22Rv1 (cell line): ENCODE measurements at regions not wholly inside any gene's neighbourhood (a gene's known extent, or its start where the extent isn't known, plus 50 kb on each side); places are given as distances from the start of the nearest gene placed in this dataset.

Source experiments
- CTCF ChIP-seq: fragments of 450-650 bp; IDR thresholded peaks from 2 replicates; pipeline ENCODE4 v1.5.1; 2017; ENCODE audit warnings: mild to moderate bottlenecking
- ZFX ChIP-seq: fragments of 450-650 bp; IDR thresholded peaks from 2 replicates; pipeline ENCODE4 v1.6.1; 2017; ENCODE audit warnings: antibody characterized with exemption, borderline replicate concordance

- TF ChIP-seq CTCF, result no peak
- no peak for TF ChIP-seq ZFX
Observed at GRCh38 chr2:34789169-34789568, 1190.1 kb upstream of the FAM98A start.
